ENCODE measurements at regions not wholly inside any gene's neighbourhood (a gene's known extent, or its start where the extent isn't known, plus 50 kb on each side); places are given as distances from the start of the nearest gene placed in this dataset.

- no peak for DNase-seq
Measured at GRCh38 chr6:139569566-139569965, 195.1 kb upstream of the CITED2 start.

- no peak for DNase-seq
Measured at GRCh38 chr6:139568956-139569538, 194.6 kb upstream of the CITED2 start.

GRCh38 chr6:139568151-139568955 is 193.9 kb upstream of the CITED2 start:
- DNase-seq: no peak

DNA sequence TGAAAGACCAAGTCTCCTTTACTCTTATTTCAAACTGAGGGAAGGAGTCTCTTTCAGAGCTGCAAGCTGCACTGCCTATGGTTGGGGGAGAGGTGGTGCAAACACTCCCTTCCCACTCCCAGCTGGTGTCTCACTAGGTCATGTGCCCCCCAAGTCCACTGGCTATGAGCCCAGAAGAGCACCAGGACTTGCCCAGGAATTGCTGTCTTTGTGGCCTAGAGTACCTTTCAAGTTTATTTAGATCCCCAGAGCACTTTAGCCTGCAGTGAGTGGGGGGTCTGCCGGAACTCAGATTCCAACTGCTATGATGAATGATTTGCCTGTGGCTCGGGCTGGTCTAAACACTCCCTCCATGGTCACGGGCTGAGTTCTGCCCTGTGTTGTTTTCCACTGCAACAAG is 192.6 kb upstream of the CITED2 start:
- no peak for DNase-seq

DNA sequence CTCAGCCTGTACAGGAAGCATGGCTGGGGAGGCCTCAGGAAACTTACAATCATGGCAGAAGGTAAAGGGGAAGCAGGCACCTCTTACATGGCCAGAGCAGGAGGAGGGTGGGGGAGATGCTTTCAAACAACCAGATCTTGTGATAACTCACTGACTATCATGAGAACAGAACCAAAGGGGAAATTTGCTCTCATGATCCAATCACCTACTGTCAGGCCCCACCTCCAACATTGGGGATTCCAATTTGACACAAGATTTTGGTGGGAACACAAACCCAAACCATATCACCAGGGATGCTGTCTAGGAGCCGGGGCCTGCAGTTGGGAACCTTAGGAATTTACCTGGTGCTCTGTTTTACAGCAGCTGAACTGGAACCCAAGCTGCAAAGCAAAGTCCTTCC is 191.1 kb upstream of the CITED2 start:
- DNase-seq: no peak

GRCh38 chr6:139557547-139557946 is 183.1 kb upstream of the CITED2 start:
- DNase-seq: no peak

GRCh38 chr6:139556532-139556931 is 182.1 kb upstream of the CITED2 start:
- no peak for DNase-seq

GRCh38 chr6:139553916-139554315 is 179.5 kb upstream of the CITED2 start:
- no peak for DNase-seq

DNA sequence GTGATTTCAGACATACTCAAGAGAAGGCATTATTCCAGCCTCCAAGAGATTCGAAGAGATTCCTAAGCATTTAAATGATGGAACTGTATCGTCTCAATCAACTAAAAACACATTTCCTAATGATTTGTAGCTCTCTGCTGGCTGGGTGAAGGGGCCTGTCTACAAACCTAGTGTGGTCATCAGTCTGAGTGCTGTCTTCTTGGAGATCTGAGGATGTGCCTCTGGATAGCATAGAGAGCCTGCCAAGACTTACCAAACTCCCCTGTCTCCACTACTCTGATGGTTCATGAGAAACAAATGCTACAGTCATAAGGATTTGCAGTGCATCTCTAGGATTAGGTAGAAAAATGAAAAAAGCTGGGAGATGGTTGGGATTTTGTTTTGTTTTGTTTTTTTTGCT is 176.9 kb upstream of the CITED2 start:
- no peak for DNase-seq

DNA sequence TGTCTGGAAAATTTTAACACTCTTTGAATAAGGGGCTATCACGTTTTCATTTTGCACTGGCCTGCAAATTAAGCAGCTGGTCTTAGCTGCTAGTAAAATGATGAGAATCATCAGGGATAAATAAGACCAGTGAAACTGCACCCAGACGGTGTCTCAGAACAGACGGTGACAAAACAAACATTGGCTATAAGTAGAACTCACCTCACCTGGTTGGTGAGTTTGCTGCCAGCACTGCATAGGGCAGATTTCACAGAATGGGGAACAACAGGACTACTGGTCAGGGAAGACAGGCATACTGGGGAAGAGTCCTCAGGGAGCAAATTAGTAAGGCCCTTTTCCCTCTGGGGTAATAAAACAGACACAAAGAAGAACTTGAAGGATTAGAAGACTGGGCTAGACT is 175.9 kb upstream of the CITED2 start:
- peak in 1 of 3 experiments; percentile 14 for DNase-seq

GRCh38 chr6:139549561-139550070 is 175.2 kb upstream of the CITED2 start:
- DNase-seq: no peak

DNA sequence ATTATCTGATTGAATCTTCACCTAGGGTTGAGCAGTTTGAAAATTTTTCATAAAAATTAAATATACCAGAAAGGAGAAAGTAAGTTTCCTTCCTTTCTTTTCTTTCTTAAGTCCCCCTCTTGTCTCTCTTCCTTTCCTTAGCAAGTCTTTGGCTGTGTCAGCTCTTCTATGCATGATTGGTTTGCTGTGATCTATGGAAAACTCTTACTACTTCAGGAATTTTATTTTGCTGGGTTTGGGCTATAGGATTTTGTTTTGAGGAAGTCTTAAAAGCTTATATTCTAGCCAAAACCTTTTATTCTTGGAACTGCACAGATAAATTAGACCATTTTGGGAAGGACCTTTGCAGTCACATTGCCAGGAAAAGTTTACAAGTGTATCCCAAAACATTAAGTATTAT is 173.4 kb upstream of the CITED2 start:
- DNase-seq: no peak

- no peak for DNase-seq
Measured at GRCh38 chr6:139547122-139547776, 172.8 kb upstream of the CITED2 start.

DNA sequence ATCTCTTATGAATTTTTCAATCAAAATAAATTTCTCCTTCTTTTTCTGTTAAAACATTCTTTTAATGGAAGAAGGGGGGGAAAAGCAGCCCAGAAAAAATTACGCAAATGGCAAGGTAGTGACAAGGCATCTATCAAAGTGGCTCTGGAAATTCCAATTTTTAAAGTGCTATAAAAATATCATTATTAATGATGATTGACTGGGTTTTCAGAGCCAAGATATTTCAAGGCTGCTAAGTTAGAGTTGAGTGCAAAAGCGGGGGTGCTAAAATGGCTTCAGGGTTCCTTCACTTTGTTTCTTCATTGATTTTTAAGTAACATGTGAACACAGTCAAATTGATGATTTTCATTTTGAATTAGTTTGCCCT is 171.6 kb upstream of the CITED2 start:
- DNase-seq: no peak

DNA sequence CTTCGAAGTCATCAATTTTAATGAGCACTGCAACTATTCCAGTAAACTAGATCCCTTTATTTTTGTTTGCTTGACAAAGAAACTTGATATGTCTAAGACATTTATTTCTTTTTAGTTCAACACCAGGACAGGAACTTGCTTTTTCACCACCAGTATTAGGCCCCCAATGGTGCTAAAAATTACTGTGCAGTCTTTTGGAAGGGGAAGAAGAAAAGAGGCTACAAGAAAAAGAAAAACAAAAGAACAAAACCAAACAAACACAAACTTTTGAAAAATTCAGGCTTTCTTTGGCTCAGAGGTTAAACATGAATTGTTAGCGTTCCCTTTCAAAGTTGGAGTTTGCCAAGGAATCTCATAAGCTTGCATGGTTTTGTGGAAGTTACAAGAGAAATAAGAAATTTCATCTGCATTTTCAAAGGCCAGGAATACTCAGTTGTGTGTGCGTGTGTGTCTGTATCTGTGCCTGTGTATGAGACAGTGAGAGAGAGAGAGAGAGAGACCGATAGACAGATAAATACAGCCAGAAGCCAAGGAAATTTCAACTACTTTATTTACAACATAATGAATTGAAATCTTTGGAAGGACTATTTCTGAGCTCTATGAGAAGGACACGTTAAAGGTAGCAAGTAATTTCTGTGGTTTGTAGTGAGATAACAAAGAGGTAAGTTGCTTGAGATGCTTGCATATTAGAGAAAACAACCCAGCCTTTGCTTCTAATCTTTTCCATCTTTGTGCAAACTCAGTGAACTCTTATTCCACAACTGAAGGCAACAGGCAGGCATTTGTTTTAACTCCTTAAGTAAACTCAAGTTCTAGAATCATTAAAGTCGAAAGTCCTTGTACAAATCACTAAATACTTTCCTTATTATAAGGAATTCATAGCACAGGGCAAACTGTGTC is 171.0 kb upstream of the CITED2 start:
- no peak for DNase-seq

DNA sequence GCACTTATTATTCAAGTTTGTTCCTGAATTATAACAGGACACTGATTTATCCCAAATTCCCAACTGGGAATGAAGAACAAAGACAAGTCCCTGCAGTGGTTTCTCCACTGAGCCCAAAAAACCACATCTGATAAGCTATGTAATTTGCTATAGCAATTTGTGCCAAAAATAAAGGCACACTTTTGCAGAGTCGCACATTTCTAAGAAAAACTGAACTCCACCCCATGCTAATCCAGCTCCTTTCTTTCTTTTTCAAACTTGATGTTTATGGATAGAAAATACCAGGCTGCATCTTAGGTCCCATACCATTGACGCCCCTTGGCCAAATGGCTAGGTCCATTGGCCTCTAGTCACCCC is 170.2 kb upstream of the CITED2 start:
- no peak for DNase-seq

DNA sequence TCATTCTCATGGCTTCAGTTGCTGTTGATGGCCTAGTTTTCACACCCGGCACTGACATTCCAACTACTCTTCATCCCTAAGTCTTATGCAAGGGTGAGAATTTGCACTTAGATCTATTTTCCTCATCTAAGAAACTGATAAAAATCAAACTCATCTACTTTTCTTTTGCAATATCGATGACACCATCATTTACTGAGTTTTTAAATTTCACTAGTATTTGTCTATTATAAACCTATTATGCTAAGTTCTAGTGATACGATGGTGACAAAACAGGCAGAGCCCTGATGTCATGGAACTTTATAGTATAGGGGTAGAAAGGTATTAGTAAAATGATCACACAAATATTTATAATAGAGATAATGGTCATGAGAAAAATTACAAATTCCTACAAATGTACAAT is 167.9 kb upstream of the CITED2 start:
- DNase-seq: no peak

GRCh38 chr6:139540894-139541293 is 166.4 kb upstream of the CITED2 start:
- DNase-seq: no peak

DNA sequence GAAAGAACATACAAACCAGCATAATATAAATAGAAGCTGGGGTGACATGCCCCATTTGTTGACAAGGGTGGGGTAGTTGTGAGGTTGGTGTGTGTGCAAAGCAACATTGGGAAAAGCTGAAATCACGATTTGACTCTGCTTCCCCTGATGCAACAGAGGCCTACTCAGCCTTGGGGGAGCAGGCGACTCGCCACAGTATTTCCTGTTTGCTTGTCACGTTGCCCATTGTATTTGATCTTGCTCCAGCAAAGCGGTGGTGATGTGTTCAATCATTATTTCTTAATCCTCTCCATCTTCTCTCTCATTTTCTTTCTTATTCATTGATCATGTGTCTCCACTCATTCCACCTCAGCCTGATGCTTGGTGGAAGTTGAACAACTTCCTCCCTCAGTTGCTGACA is 165.8 kb upstream of the CITED2 start:
- no peak for DNase-seq

- DNase-seq: no peak
Measured at GRCh38 chr6:139539852-139540251, 165.4 kb upstream of the CITED2 start.

DNA sequence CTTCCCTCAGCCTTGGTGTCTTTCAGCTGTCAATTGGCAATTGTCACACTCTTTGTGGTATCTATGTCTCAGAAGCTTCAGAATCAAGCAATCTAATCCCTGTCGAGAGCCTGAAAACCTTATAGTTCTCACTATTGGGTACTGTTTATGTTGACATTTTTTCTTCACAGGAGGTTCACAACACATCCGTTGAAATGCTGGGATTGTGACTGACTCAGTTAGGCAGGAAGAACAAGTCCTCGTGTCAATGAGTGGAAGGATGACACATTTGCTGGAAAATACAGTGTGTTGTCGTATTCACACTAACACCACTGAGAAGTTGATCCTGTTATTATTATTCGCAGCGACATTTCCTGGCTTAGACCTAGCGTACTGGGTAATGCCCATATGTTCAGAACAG is 163.9 kb upstream of the CITED2 start:
- DNase-seq: no peak

DNA sequence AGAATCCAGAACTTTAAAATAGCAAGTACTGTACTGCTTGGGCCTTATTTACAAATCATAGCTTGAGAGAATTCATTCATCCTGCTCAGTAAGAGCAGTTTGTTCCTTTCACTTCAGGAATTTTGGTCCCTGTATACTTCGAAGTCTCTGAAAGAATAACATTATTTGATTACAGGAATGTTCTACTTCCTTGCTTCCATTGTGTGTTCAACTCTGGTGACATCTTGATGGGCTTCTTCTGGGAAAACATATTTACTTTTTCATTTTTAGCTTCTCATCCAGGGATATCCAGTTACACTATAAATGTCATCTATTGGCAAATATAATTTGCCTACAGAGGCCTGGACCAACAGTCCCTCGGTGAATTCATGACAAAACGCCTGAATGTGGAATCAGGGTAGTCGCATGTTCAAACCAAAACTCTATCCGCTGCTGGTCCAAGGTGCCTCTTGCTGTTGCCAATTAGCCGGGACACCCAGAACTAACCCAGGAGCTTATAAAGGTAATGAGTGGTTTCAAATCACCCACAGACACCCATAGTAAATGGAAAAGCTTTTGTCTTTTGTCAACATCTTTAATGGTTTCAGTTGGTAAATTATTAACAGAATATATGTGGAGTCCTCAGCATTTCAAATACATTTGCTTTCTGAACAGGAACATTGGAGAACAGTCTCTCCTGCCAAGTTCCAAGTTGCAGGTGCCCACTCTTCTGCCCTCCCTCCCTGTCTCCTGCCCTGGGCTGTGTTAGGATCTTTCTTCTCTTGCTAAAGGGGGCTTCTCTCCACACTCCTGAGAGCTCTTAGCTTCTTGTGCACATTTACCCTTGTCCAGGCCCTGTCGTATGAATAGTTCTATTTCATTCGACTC is 162.5 kb upstream of the CITED2 start:
- no peak for DNase-seq
